Fibroblast of lung (primary cell): ENCODE measurements at regions not wholly inside any gene's neighbourhood (a gene's known extent, or its start where the extent isn't known, plus 50 kb on each side); places are given as distances from the start of the nearest gene placed in this dataset.

Source experiments
- DNase-seq, 2 donors: peaks; one replicate each; pipeline versions ENCODE4 v3.0.0 to v3.0.0-alpha.2; 2010; ENCODE audit warnings: low read depth in 2 of 2
- H2AFZ ChIP-seq: 2 replicates; pipeline ENCODE4 v1.5.1; 2012; ENCODE audit warnings: low read length, control low read depth, inconsistent platforms
- H3K27ac ChIP-seq: 2 replicates; pipeline ENCODE4 v1.5.1; 2011; ENCODE audit warnings: low read length, control low read depth; ENCODE audit not compliant: insufficient read depth
- H3K27me3 ChIP-seq: 2 replicates; pipeline ENCODE4 v1.5.1; 2011; ENCODE audit warnings: mild to moderate bottlenecking, low read length; ENCODE audit not compliant: control insufficient read depth, insufficient read depth
- H3K36me3 ChIP-seq: 2 replicates; pipeline ENCODE4 v1.5.1; 2011; ENCODE audit warnings: low read length; ENCODE audit not compliant: control insufficient read depth, insufficient read depth
- H3K4me1 ChIP-seq: 2 replicates; pipeline ENCODE4 v1.5.1; 2011; ENCODE audit warnings: low read length; ENCODE audit not compliant: control insufficient read depth, insufficient read depth; ENCODE audit errors: extremely low read depth
- H3K4me2 ChIP-seq: 2 replicates; pipeline ENCODE4 v1.5.1; 2011; ENCODE audit warnings: low read length, control low read depth; ENCODE audit not compliant: insufficient read depth; ENCODE audit errors: extremely low read depth
- H3K4me3 ChIP-seq, 4 experiments: fragments of 200-600 bp in 1 of 4; sonication (generic) in 1 of 4; replicated peaks in 1 of 4; 2 replicates each; pipeline ENCODE4 v1.5.1; 2011 to 2016; ENCODE audit warnings: low read length in 4 of 4, low read depth in 3 of 4, mild to moderate bottlenecking in 3 of 4, control low read depth in 2 of 4, inconsistent platforms in 1 of 4, mixed read lengths in 1 of 4; ENCODE audit not compliant: insufficient read depth in 1 of 4; ENCODE audit errors: control extremely low read depth in 1 of 4
- H3K79me2 ChIP-seq: 2 replicates; pipeline ENCODE4 v1.5.1; 2012; ENCODE audit warnings: mild to moderate bottlenecking, low read length, inconsistent platforms; ENCODE audit not compliant: control insufficient read depth, insufficient read depth
- H3K9ac ChIP-seq: 2 replicates; pipeline ENCODE4 v1.5.1; 2011; ENCODE audit warnings: mild to moderate bottlenecking, low read length, control low read depth; ENCODE audit not compliant: insufficient read depth
- H3K9me3 ChIP-seq: 2 replicates; pipeline ENCODE4 v1.5.1; 2012; ENCODE audit warnings: low read depth, low read length; ENCODE audit not compliant: control insufficient read depth, insufficient read depth
- H4K20me1 ChIP-seq: 2 replicates; pipeline ENCODE4 v1.5.1; 2011; ENCODE audit warnings: low read length; ENCODE audit not compliant: control insufficient read depth, insufficient read depth; ENCODE audit errors: extremely low read depth
- EZH2 ChIP-seq: IDR thresholded peaks from 2 replicates; pipeline ENCODE4 v1.5.1; 2012; ENCODE audit warnings: low read length, control low read depth, mild to moderate bottlenecking; ENCODE audit errors: missing control alignments
- TF ChIP-seq, protein P1 (sequence below), 2 donors: IDR thresholded peaks in 1 of 2; conservative IDR thresholded peaks in 1 of 2; 1 replicate in 1 of 2; 2 replicates in 1 of 2; pipeline ENCODE4 v1.5.1; 2011 to 2012; ENCODE audit warnings: low read length in 2 of 2, control low read depth in 1 of 2, inconsistent platforms in 1 of 2, low read depth in 1 of 2, mild to moderate bottlenecking in 1 of 2

DNA sequence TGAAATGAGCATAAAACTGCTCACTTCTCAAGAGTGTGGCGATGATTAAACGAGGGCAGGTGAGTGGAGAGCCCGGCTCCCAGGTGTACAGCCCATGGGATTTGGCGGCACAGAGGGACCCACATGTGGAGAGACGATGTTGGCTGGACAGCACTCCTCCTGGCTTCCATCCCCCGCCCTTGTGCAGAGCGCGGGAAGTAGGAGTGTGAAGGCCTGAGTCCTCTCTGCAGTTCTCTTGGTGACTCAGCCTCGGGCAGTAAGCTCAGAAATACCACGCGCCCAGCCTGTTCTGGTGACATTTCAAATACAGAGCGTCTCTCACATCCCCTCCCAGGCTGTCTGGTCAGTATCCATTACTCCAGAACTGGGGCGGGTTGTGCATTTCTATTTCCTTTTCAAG is 94.2 kb upstream of the SRSF6 start:
- Histone ChIP-seq H3K9ac (no peak overlapping the region), H3K27me3 (no peaks in the 10 kb centered on the region), H3K9me3 (no peaks in the 10 kb centered on the region), H3K4me1 (no peaks in the 10 kb centered on the region), H2AFZ (no peak overlapping the region), H4K20me1 (no peaks in the 10 kb centered on the region), H3K79me2 (no peaks in the 10 kb centered on the region), H3K36me3 (no peaks in the 10 kb centered on the region), H3K4me3 (no peak overlapping the region), H3K27ac (no peak overlapping the region), H3K4me2 (no peak overlapping the region)
- TF ChIP-seq, protein P1, sequence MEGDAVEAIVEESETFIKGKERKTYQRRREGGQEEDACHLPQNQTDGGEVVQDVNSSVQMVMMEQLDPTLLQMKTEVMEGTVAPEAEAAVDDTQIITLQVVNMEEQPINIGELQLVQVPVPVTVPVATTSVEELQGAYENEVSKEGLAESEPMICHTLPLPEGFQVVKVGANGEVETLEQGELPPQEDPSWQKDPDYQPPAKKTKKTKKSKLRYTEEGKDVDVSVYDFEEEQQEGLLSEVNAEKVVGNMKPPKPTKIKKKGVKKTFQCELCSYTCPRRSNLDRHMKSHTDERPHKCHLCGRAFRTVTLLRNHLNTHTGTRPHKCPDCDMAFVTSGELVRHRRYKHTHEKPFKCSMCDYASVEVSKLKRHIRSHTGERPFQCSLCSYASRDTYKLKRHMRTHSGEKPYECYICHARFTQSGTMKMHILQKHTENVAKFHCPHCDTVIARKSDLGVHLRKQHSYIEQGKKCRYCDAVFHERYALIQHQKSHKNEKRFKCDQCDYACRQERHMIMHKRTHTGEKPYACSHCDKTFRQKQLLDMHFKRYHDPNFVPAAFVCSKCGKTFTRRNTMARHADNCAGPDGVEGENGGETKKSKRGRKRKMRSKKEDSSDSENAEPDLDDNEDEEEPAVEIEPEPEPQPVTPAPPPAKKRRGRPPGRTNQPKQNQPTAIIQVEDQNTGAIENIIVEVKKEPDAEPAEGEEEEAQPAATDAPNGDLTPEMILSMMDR (conservative IDR thresholded peaks at IDR 0.05 in 1 of 2, IDR thresholded peaks at IDR 0.05 in 1 of 2; ENCODE audit: low read depth in 1 of 2, low read length in 2 of 2) = no peak
- no peak for TF ChIP-seq EZH2
- no peak for DNase-seq

DNA sequence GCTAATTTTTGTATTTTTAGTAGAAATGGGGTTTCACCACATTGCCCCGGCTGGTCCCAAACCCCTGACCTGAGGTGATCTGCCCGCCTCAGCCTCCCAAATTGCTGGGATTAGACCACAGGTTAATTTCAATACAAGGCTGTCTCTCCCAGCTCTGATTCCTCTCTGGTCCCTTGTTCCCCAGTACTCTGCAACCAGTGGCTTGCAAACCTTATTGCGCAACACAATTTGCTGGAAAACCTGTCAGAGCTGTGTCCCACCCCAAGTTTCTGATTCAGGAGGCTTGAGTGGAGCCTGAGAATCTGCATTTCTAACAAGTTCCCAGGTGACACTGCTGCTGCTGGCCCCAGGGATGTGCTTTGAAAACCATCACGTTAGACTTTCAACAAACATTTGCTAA is 96.2 kb upstream of the SRSF6 start:
- Histone ChIP-seq H3K36me3 (no peaks in the 10 kb centered on the region), H3K27me3 (no peaks in the 10 kb centered on the region), H4K20me1 (no peaks in the 10 kb centered on the region), H3K4me2 (no peak overlapping the region), H2AFZ (no peak overlapping the region), H3K27ac (no peak overlapping the region), H3K4me3 (no peak overlapping the region), H3K79me2 (no peaks in the 10 kb centered on the region), H3K4me1 (no peaks in the 10 kb centered on the region), H3K9ac (no peak overlapping the region), H3K9me3 (no peaks in the 10 kb centered on the region)
- no peak for TF ChIP-seq EZH2
- TF ChIP-seq, protein P1 (conservative IDR thresholded peaks at IDR 0.05 in 1 of 2, IDR thresholded peaks at IDR 0.05 in 1 of 2; ENCODE audit: low read depth in 1 of 2, low read length in 2 of 2) = no peak
- DNase-seq = no peak

DNA sequence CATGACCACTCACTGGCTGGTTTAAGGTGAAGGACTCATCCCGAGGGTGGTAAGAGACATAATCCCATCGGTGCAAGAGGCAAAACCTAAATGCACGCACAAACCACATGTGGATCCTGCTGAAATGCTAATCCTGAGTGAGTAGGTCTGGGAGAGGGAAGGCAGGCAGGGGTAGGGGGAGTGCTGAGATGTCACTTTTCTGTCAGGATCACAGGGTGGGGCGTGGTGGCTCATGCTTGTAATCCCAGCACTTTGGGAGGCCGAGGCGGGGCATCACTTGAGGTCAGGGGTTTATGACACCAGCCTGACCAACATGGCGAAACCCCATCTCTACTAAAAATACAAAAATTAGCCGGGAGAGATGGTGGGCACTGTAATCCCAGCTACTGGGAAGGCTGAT is 97.7 kb upstream of the SRSF6 start:
- DNase-seq = no peak
- Histone ChIP-seq H3K9me3 (no peaks in the 10 kb centered on the region), H3K4me2 (no peak overlapping the region), H3K27ac (no peak overlapping the region), H3K79me2 (no peaks in the 10 kb centered on the region), H4K20me1 (no peaks in the 10 kb centered on the region), H3K36me3 (no peaks in the 10 kb centered on the region), H3K9ac (no peak overlapping the region), H2AFZ (no peak overlapping the region), H3K4me3 (no peak overlapping the region), H3K27me3 (no peaks in the 10 kb centered on the region), H3K4me1 (no peaks in the 10 kb centered on the region)
- TF ChIP-seq, protein P1 (conservative IDR thresholded peaks at IDR 0.05 in 1 of 2, IDR thresholded peaks at IDR 0.05 in 1 of 2; ENCODE audit: low read depth in 1 of 2, low read length in 2 of 2) = no peak
- TF ChIP-seq EZH2 = no peak
